SK-N-SH (cell line): ENCODE measurements at regions not wholly inside any gene's neighbourhood (a gene's known extent, or its start where the extent isn't known, plus 50 kb on each side); places are given as distances from the start of the nearest gene placed in this dataset.

Source experiments
- CTCF ChIA-PET: fragments of 300-600, 350-600 bp; formaldehyde crosslinking; extraction: SDS; loops from one replicate; lab custom pipeline; 2021; lab: Yijun Ruan, JAX
- POLR2A ChIA-PET: fragments of 350-600 bp; sonication (Branson Sonifier 250); formaldehyde crosslinking; extraction: SDS; loops from one replicate; lab custom pipeline; 2020; ENCODE audit warnings: antibody characterized with exemption, inconsistent platforms; lab: Yijun Ruan, JAX
- DNase-seq: peaks from one replicate; pipeline ENCODE4 v3.0.0; 2012
- H2AFZ ChIP-seq: fragments of 200-600 bp; sonication (generic); 2 replicates; pipeline ENCODE4 v1.8.1; 2016; ENCODE audit warnings: antibody characterized with exemption, mild to moderate bottlenecking, low read depth
- H3F3A ChIP-seq: fragments of 200-600 bp; sonication (generic); replicated peaks from 2 replicates; pipeline ENCODE3; 2016; ENCODE audit warnings: antibody characterized with exemption, mild to moderate bottlenecking; ENCODE audit not compliant: insufficient read depth
- H3K27ac ChIP-seq, 2 experiments: fragments of 200-500 bp in 1 of 2; fragments of 200-600 bp in 1 of 2; sonication (Bioruptor generic) in 1 of 2; sonication (generic), shearing (Covaris generic) in 1 of 2; 2 replicates each; pipeline versions ENCODE4 v1.5.1 to v1.6.1; 2014 to 2016; ENCODE audit warnings: low read depth in 2 of 2, inconsistent platforms in 1 of 2, low read length in 1 of 2, mild to moderate bottlenecking in 1 of 2, mixed read lengths in 1 of 2
- H3K27me3 ChIP-seq: fragments of 200-600 bp; sonication (generic), shearing (Covaris generic); 2 replicates; pipeline ENCODE4 v1.6.1; 2016; ENCODE audit warnings: mixed run types; ENCODE audit not compliant: insufficient read depth
- H3K36me3 ChIP-seq, 2 experiments: fragments of 200-500 bp in 1 of 2; fragments of 200-600 bp in 1 of 2; sonication (Bioruptor generic) in 1 of 2; sonication (generic) in 1 of 2; replicated peaks in 1 of 2; 2 replicates each; pipeline versions ENCODE3 to v1.5.1; 2014 to 2016; ENCODE audit warnings: low read length in 1 of 2, mild to moderate bottlenecking in 1 of 2; ENCODE audit not compliant: insufficient read depth in 2 of 2, control insufficient read depth in 1 of 2
- H3K4me1 ChIP-seq, 2 experiments: fragments of 200-500 bp in 1 of 2; fragments of 200-600 bp in 1 of 2; sonication (Bioruptor generic) in 1 of 2; sonication (generic), shearing (Covaris generic) in 1 of 2; 2 replicates each; pipeline versions ENCODE4 v1.5.1 to v1.6.1; 2014 to 2016; ENCODE audit warnings: low read depth in 1 of 2, low read length in 1 of 2, mixed run types in 1 of 2; ENCODE audit not compliant: insufficient read depth in 2 of 2, control insufficient read depth in 1 of 2
- H3K4me2 ChIP-seq: fragments of 200-600 bp; sonication (generic), shearing (Covaris generic); 2 replicates; pipeline ENCODE4 v1.6.1; 2017; ENCODE audit warnings: mixed run types
- H3K4me3 ChIP-seq, 2 experiments: fragments of 200-500 bp in 1 of 2; fragments of 200-600 bp in 1 of 2; sonication (Bioruptor generic) in 1 of 2; sonication (generic), shearing (Covaris generic) in 1 of 2; 2 replicates each; pipeline versions ENCODE4 v1.5.1 to v1.8.1; 2014 to 2016; ENCODE audit warnings: low read depth in 2 of 2, inconsistent platforms in 1 of 2, low read length in 1 of 2, mild to moderate bottlenecking in 1 of 2, mixed read lengths in 1 of 2, moderate library complexity in 1 of 2
- H3K79me2 ChIP-seq: fragments of 200-600 bp; sonication (generic); 2 replicates; pipeline ENCODE4 v1.8.1; 2017; ENCODE audit warnings: mild to moderate bottlenecking; ENCODE audit not compliant: insufficient read depth
- H3K9ac ChIP-seq: fragments of 200-600 bp; sonication (generic); 2 replicates; pipeline ENCODE4 v1.6.1; 2017; ENCODE audit warnings: mixed run types
- H3K9me2 ChIP-seq: fragments of 200-600 bp; sonication (generic); 2 replicates; pipeline ENCODE4 v1.6.1; 2017; ENCODE audit warnings: mixed run types
- H3K9me3 ChIP-seq: fragments of 200-600 bp; sonication (generic); 2 replicates; pipeline ENCODE4 v1.6.1; 2017; ENCODE audit warnings: mixed run types, mild to moderate bottlenecking, moderate library complexity
- H4K20me1 ChIP-seq: fragments of 200-600 bp; sonication (generic); 2 replicates; pipeline ENCODE4 v1.6.1; 2017; ENCODE audit warnings: mild to moderate bottlenecking, mixed run types; ENCODE audit not compliant: insufficient read depth
- CTCF ChIP-seq: fragments of 200-600 bp; sonication (generic); IDR thresholded peaks from 2 replicates; pipeline ENCODE4 v1.6.1; 2017; ENCODE audit warnings: antibody characterized with exemption, mild to moderate bottlenecking, moderate library complexity
- ELF1 ChIP-seq: IDR thresholded peaks from 2 replicates; pipeline ENCODE4 v1.4.0; 2012
- EP300 ChIP-seq, 2 experiments: IDR thresholded peaks; 2 replicates each; pipeline versions ENCODE4 v1.4.0 to v1.6.1; 2012; ENCODE audit warnings: borderline replicate concordance in 1 of 2, low read depth in 1 of 2, low read length in 1 of 2
- EZH2phosphoT487 ChIP-seq: fragments of 200-600 bp; sonication (generic); IDR thresholded peaks from 2 replicates; pipeline ENCODE4 v1.6.1; 2017; ENCODE audit warnings: low read depth, mixed run types, mild to moderate bottlenecking, antibody characterized with exemption, moderate library complexity, borderline replicate concordance
- FOSL2 ChIP-seq: IDR thresholded peaks from 2 replicates; pipeline ENCODE4 v1.4.0; 2012; ENCODE audit warnings: low read depth, mild to moderate bottlenecking, moderate library complexity, borderline replicate concordance
- FOXJ3 ChIP-seq: sonication (generic); formaldehyde crosslinking; IDR thresholded peaks from 2 replicates; pipeline ENCODE4 v1.5.1; 2020; ENCODE audit warnings: mild to moderate bottlenecking, missing genetic modification reagents
- FOXM1 ChIP-seq: IDR thresholded peaks from 2 replicates; pipeline ENCODE4 v1.4.0; 2012; ENCODE audit warnings: low read depth, mild to moderate bottlenecking
- GATA2 ChIP-seq: sonication (generic); formaldehyde crosslinking; IDR thresholded peaks from 2 replicates; pipeline ENCODE4 v1.5.0; 2020; ENCODE audit warnings: mild to moderate bottlenecking, missing genetic modification reagents
- JUND ChIP-seq: IDR thresholded peaks from 2 replicates; pipeline ENCODE4 v1.4.0; 2012
- MEF2A ChIP-seq: IDR thresholded peaks from 2 replicates; pipeline ENCODE4 v1.4.0; 2012; ENCODE audit warnings: low read depth, borderline replicate concordance
- POLR2AphosphoS5 ChIP-seq: IDR thresholded peaks from 2 replicates; pipeline ENCODE4 v1.6.1; 2012; ENCODE audit warnings: low read depth, low read length
- RFX5 ChIP-seq: IDR thresholded peaks from 2 replicates; pipeline ENCODE4 v1.6.1; 2012; ENCODE audit warnings: mild to moderate bottlenecking, improper control_type of control experiment, low read length
- SIN3A ChIP-seq: IDR thresholded peaks from 2 replicates; pipeline ENCODE4 v1.6.1; 2012; ENCODE audit warnings: low read depth, mild to moderate bottlenecking, low read length, moderate library complexity, borderline replicate concordance
- TAF1 ChIP-seq: IDR thresholded peaks from 2 replicates; pipeline ENCODE4 v1.6.1; 2012; ENCODE audit warnings: low read depth, mild to moderate bottlenecking, low read length, moderate library complexity, borderline replicate concordance
- TCF12 ChIP-seq: IDR thresholded peaks from 2 replicates; pipeline ENCODE4 v1.4.0; 2012
- TEAD4 ChIP-seq: IDR thresholded peaks from 2 replicates; pipeline ENCODE4 v1.4.0; 2012; ENCODE audit warnings: mild to moderate bottlenecking, borderline replicate concordance; ENCODE audit not compliant: insufficient read depth
- USF1 ChIP-seq: IDR thresholded peaks from 2 replicates; pipeline ENCODE4 v1.4.0; 2012; ENCODE audit warnings: low read depth, borderline replicate concordance
- WGBS: methylation state at CpG from one replicate; pipeline ENCODE4 v1.1.6; 2017; ENCODE audit warnings: low lambda C conversion rate; 5-methylcytosine and 5-hydroxymethylcytosine counted together
- TF ChIP-seq, protein P1 (sequence below): IDR thresholded peaks from 2 replicates; pipeline ENCODE4 v1.6.1; 2012; ENCODE audit warnings: mild to moderate bottlenecking, low read depth, low read length, moderate library complexity
- TF ChIP-seq, protein P2 (sequence below): fragments of 150-350 bp; IDR thresholded peaks from 2 replicates; pipeline ENCODE4 v1.6.1; 2016; ENCODE audit warnings: mild to moderate bottlenecking, low read depth, low read length

DNA sequence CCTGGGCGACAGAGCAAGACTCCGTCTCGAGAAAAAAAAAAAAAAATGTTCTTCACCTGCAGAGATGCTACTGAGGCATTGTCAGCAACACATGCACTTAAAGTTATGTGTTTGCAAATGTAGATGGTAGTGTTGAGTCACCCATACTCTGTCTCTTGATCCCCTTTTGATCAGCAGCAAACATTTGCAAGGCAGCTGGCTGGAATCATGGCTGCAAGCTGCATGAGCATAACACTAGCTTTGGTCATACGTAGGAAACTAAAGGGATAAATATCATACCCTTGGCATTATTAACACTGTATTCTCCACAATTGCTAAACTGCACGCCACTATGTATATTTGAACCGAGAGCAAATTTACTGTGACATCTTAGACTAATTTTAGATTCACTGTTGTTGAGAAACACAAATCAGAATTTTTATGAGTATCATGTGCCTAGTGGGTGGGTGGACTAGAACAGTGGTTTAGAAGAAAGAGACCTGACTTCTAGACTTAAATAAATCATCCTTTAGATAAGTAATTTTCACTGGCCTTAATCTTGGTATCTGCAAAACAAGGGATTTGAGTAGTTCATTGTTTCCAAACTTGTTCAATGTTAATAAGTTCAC lies 229.3 kb upstream of the MEOX2 start:
- Histone ChIP-seq H3F3A (no peaks in the 10 kb centered on the region), H3K27ac (no peak overlapping the region), H3K9me2 (no peaks in the 10 kb centered on the region), H2AFZ (no peak overlapping the region), H3K9ac (no peak overlapping the region), H3K4me1 (no peaks in the 10 kb centered on the region), H3K36me3 (no peaks in the 10 kb centered on the region), H3K4me2 (no peak overlapping the region), H3K27me3 (no peaks in the 10 kb centered on the region; the same call in 1 of the 2 replicates), H4K20me1 (no peaks in the 10 kb centered on the region), H3K79me2 (no peaks in the 10 kb centered on the region), H3K9me3 (no peaks in the 10 kb centered on the region), H3K4me3 (no peak overlapping the region)
- no peak for TF ChIP-seq FOXM1
- TF ChIP-seq EP300 (IDR thresholded peaks at IDR 0.05; ENCODE audit: borderline replicate concordance in 1 of 2, low read depth in 1 of 2, low read length in 1 of 2): no peak
- TF ChIP-seq, protein P1, sequence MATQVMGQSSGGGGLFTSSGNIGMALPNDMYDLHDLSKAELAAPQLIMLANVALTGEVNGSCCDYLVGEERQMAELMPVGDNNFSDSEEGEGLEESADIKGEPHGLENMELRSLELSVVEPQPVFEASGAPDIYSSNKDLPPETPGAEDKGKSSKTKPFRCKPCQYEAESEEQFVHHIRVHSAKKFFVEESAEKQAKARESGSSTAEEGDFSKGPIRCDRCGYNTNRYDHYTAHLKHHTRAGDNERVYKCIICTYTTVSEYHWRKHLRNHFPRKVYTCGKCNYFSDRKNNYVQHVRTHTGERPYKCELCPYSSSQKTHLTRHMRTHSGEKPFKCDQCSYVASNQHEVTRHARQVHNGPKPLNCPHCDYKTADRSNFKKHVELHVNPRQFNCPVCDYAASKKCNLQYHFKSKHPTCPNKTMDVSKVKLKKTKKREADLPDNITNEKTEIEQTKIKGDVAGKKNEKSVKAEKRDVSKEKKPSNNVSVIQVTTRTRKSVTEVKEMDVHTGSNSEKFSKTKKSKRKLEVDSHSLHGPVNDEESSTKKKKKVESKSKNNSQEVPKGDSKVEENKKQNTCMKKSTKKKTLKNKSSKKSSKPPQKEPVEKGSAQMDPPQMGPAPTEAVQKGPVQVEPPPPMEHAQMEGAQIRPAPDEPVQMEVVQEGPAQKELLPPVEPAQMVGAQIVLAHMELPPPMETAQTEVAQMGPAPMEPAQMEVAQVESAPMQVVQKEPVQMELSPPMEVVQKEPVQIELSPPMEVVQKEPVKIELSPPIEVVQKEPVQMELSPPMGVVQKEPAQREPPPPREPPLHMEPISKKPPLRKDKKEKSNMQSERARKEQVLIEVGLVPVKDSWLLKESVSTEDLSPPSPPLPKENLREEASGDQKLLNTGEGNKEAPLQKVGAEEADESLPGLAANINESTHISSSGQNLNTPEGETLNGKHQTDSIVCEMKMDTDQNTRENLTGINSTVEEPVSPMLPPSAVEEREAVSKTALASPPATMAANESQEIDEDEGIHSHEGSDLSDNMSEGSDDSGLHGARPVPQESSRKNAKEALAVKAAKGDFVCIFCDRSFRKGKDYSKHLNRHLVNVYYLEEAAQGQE: no peak
- TF ChIP-seq JUND: no peak
- TF ChIP-seq CTCF: no peak
- TF ChIP-seq FOSL2: no peak
- TF ChIP-seq POLR2AphosphoS5: no peak
- TF ChIP-seq SIN3A: no peak
- no peak for TF ChIP-seq RFX5
- TF ChIP-seq USF1: no peak
- ChIA-PET POLR2A (no interaction called here), CTCF (no interaction called here)
- WGBS: 9% methylated on average over 6 of the region's 6 CpGs
- DNase-seq: no peak

DNA sequence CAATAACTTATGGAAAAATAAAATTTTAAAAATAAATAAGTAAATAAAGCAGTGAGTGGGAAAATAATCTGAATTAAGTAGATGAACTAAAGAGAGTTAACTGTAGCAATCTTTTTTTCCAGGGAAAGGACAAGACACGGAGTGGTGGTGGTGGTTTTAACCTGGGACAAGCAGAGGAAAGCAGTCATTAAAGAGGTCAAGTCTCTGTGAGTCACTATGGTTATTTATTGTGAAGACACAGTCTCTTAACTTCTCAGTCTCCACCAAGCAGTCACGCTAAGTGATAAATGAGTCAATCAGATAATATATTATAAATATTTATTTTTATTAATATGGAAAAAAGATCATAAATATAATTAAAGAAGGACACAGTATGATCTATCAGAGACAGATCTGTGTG lies 228.1 kb upstream of the MEOX2 start:
- H3K79me2 ChIP-seq: no peaks in the 10 kb centered on the region
- no peak overlapping the region for H3K27ac ChIP-seq
- H3K9me2 ChIP-seq: no peaks in the 10 kb centered on the region
- CTCF ChIA-PET: no interaction called here
- no peaks in the 10 kb centered on the region for H3K36me3 ChIP-seq
- H3K9me3 ChIP-seq: no peaks in the 10 kb centered on the region
- no peak overlapping the region for H3K9ac ChIP-seq
- POLR2A ChIA-PET: no interaction called here
- H2AFZ ChIP-seq: no peak overlapping the region
- H3K27me3 ChIP-seq: no peaks in the 10 kb centered on the region; the same call in 1 of the 2 replicates
- no peak overlapping the region for H3K4me3 ChIP-seq
- no peaks in the 10 kb centered on the region for H3K4me1 ChIP-seq
- DNase-seq: no peak
- no peak overlapping the region for H3K4me2 ChIP-seq
- no peaks in the 10 kb centered on the region for H3F3A ChIP-seq
- no peaks in the 10 kb centered on the region for H4K20me1 ChIP-seq
- WGBS: 9% methylated on average over 2 of the region's 2 CpGs
- TF ChIP-seq EZH2phosphoT487 (no peak), SIN3A (no peak), TAF1 (no peak), TCF12 (no peak), CTCF (no peak), ELF1 (no peak), GATA2 (CRISPR knock-in tag) (no peak), FOXJ3 (CRISPR knock-in tag) (no peak), TEAD4 (no peak), MEF2A (no peak)
- TF ChIP-seq, protein P2, sequence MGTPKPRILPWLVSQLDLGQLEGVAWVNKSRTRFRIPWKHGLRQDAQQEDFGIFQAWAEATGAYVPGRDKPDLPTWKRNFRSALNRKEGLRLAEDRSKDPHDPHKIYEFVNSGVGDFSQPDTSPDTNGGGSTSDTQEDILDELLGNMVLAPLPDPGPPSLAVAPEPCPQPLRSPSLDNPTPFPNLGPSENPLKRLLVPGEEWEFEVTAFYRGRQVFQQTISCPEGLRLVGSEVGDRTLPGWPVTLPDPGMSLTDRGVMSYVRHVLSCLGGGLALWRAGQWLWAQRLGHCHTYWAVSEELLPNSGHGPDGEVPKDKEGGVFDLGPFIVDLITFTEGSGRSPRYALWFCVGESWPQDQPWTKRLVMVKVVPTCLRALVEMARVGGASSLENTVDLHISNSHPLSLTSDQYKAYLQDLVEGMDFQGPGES: no peak
